ENCODE measurements at regions not wholly inside any gene's neighbourhood (a gene's known extent, or its start where the extent isn't known, plus 50 kb on each side); places are given as distances from the start of the nearest gene placed in this dataset.

- Histone ChIP-seq H2BK5ac (ENCODE audit: low read depth, low read length) (no peak overlapping the region), H3K27me3 (replicated peaks in 1 of 4; ENCODE audit: control insufficient read depth in 3 of 4, extremely low read depth in 1 of 4, insufficient read depth in 3 of 4, low read length in 3 of 4) (no peaks in the 10 kb centered on the region; a peak in 1 of 7 replicates), H3K36me3 (ENCODE audit: control insufficient read depth in 2 of 4, insufficient read depth in 4 of 4, low read length in 3 of 4) (no peaks in the 10 kb centered on the region), H3K4me2 (ENCODE audit: insufficient read depth in 1 of 2, low read depth in 2 of 2, low read length in 2 of 2) (no peak overlapping the region), H4K91ac (replicated peaks; ENCODE audit: insufficient read length, low read length) (no peak overlapping the region), H3K27ac (ENCODE audit: low read depth, low read length) (no peak overlapping the region), H2BK15ac (ENCODE audit: low read length) (no peak overlapping the region), H3K14ac (ENCODE audit: insufficient read length) (no peak overlapping the region), H4K8ac (ENCODE audit: extremely low read depth, insufficient read depth, low read length) (no peak overlapping the region), H3K18ac (ENCODE audit: extremely low read depth, low read length) (no peak overlapping the region; the same call in 1 of the 2 replicates), H4K5ac (ENCODE audit: insufficient read length, low read depth, low read length) (no peak overlapping the region), H2BK120ac (replicated peaks; ENCODE audit: low read depth, low read length) (no peak overlapping the region), H2BK20ac (ENCODE audit: low read length) (no peak overlapping the region), H3K79me1 (ENCODE audit: low read depth, low read length) (no peaks in the 10 kb centered on the region), H3K23me2 (ENCODE audit: low read depth, low read length) (no peaks in the 10 kb centered on the region; the same call in 1 of the 2 replicates), H2AFZ (ENCODE audit: low read length) (peak overlapping the region; percentile 92; the same call in 1 of the 2 replicates), H2BK12ac (ENCODE audit: low read depth, low read length) (no peak overlapping the region), H3K4me3 (ENCODE audit: extremely low read depth in 1 of 4, insufficient read depth in 2 of 4, low read depth in 3 of 4, low read length in 4 of 4) (no peak overlapping the region), H3K4me1 (replicated peaks in 1 of 4; ENCODE audit: control insufficient read depth in 3 of 4, insufficient read depth in 4 of 4, low read length in 3 of 4) (no peaks in the 10 kb centered on the region), H3K23ac (ENCODE audit: insufficient read length) (no peak overlapping the region), H4K20me1 (replicated peaks in 1 of 2; ENCODE audit: control insufficient read depth in 1 of 2, insufficient read depth in 2 of 2, low read length in 2 of 2) (no peaks in the 10 kb centered on the region), H2AK5ac (ENCODE audit: low read depth, low read length) (no peak overlapping the region), H3K56ac (replicated peaks; ENCODE audit: insufficient read length, low read depth, low read length) (no peak overlapping the region), H3K9ac (replicated peaks in 1 of 4; ENCODE audit: extremely low read depth in 1 of 4, low read depth in 3 of 4, low read length in 3 of 4) (no peak overlapping the region), H3K9me3 (ENCODE audit: insufficient read depth in 2 of 2, low read depth in 1 of 2, low read length in 1 of 2) (no peaks in the 10 kb centered on the region), H3K79me2 (ENCODE audit: control insufficient read depth in 1 of 2, insufficient read depth in 2 of 2, low read length in 2 of 2) (no peaks in the 10 kb centered on the region), H3K4ac (replicated peaks; ENCODE audit: insufficient read length, low read depth, low read length) (no peak overlapping the region)
- POLR2A ChIA-PET (ENCODE audit: partially characterized antibody): no interaction called here
- no peak for DNase-seq (ENCODE audit: low read depth in 1 of 2, low spot score in 2 of 2)
- no peak for FAIRE-seq
- CTCF ChIA-PET (ENCODE audit: partially characterized antibody): no interaction called here
- 88% methylated on average over 8 of the region's 8 CpGs; no CpG with 5 or more reads in 1 of the 2 experiments for WGBS, 2 experiments (ENCODE audit: extremely low coverage in 1 of 2, insufficient coverage in 1 of 2, insufficient read length in 1 of 2, insufficient replicate concordance in 2 of 2, low coverage in 1 of 2, low lambda C conversion rate in 2 of 2, missing lambda C conversion rate in 1 of 2)
- TF ChIP-seq RNF2 (IDR thresholded peaks at IDR 0.05; ENCODE audit: borderline replicate concordance, low read depth, low read length, missing control alignments, poor library complexity, severe bottlenecking) (no peak), ATF3 (IDR thresholded peaks at IDR 0.05; ENCODE audit: insufficient read depth, low read depth, low read length) (no peak), HDAC2 (IDR thresholded peaks at IDR 0.05; ENCODE audit: borderline replicate concordance in 1 of 2, low read depth in 2 of 2, low read length in 2 of 2) (no peak), NANOG (IDR thresholded peaks at IDR 0.05; ENCODE audit: insufficient read depth, low read depth, low read length, poor library complexity, severe bottlenecking) (no peak), CHD2 (IDR thresholded peaks at IDR 0.05; ENCODE audit: low read length) (no peak), CTBP2 (IDR thresholded peaks at IDR 0.05; ENCODE audit: borderline replicate concordance, insufficient read depth, insufficient read length, low read length) (no peak), RAD21 (IDR thresholded peaks at IDR 0.05 in 1 of 2, conservative IDR thresholded peaks at IDR 0.05 in 1 of 2; ENCODE audit: low read depth in 2 of 2, low read length in 2 of 2) (no peak), YY1 (IDR thresholded peaks at IDR 0.05; ENCODE audit: low read depth, low read length) (no peak)
Observed at GRCh38 chr1:229941160-229941559, 125.9 kb upstream of the GALNT2 start.
